CD4-positive, alpha-beta T cell treated with Interleukin-17A for 4 hours (primary cell): ENCODE measurements at regions not wholly inside any gene's neighbourhood (a gene's known extent, or its start where the extent isn't known, plus 50 kb on each side); places are given as distances from the start of the nearest gene placed in this dataset.
A peak's percentile ranks its signal among the peaks of the same experiment; 100 is the strongest.

Experiments
- DNase-seq: peaks from one replicate; pipeline ENCODE4 v3.0.0-alpha.2; 2020; ENCODE audit warnings: mixed read lengths

GRCh38 chr15:88403351-88403791 lies 63.8 kb downstream of the MRPL46 start:
- no peak for DNase-seq

- peak; percentile 47 for DNase-seq
These were observed 65.1 kb downstream of the MRPL46 start for GRCh38 chr15:88401996-88402656.

- DNase-seq: no peak
These were observed 65.8 kb downstream of the MRPL46 start for GRCh38 chr15:88401251-88401995.

- DNase-seq: no peak
These were observed 66.5 kb downstream of the MRPL46 start for GRCh38 chr15:88400591-88401250.

- no peak for DNase-seq
These were observed 67.1 kb downstream of the MRPL46 start for GRCh38 chr15:88400084-88400483.

GRCh38 chr15:88399021-88399685 lies 68.0 kb downstream of the MRPL46 start:
- no peak for DNase-seq

GRCh38 chr15:88398011-88398410 lies 69.2 kb downstream of the MRPL46 start:
- no peak for DNase-seq

- DNase-seq: no peak
These were observed 69.7 kb downstream of the MRPL46 start for GRCh38 chr15:88397506-88397905.

- no peak for DNase-seq
These were observed 71.1 kb downstream of the MRPL46 start for GRCh38 chr15:88395872-88396781.

- DNase-seq: no peak
These were observed 71.9 kb downstream of the MRPL46 start for GRCh38 chr15:88395241-88395640.

GRCh38 chr15:88394553-88395145 lies 72.5 kb downstream of the MRPL46 start:
- DNase-seq: no peak

- no peak for DNase-seq
These were observed 73.3 kb downstream of the MRPL46 start for GRCh38 chr15:88393719-88394519.

- DNase-seq: no peak
These were observed 75.5 kb downstream of the MRPL46 start for GRCh38 chr15:88391700-88392099.

- no peak for DNase-seq
These were observed 76.2 kb downstream of the MRPL46 start for GRCh38 chr15:88391006-88391405.

- DNase-seq: no peak
These were observed 76.9 kb downstream of the MRPL46 start for GRCh38 chr15:88390164-88390901.

GRCh38 chr15:88389120-88389519 lies 78.1 kb downstream of the MRPL46 start:
- no peak for DNase-seq

- no peak for DNase-seq
These were observed 78.5 kb downstream of the MRPL46 start for GRCh38 chr15:88388686-88389085.

GRCh38 chr15:88385078-88385700 lies 82.0 kb downstream of the MRPL46 start:
- no peak for DNase-seq

GRCh38 chr15:88383354-88383753 lies 83.8 kb downstream of the MRPL46 start:
- no peak for DNase-seq
